Peyer's patch (tissue), 4 donors: ENCODE measurements at regions not wholly inside any gene's neighbourhood (a gene's known extent, or its start where the extent isn't known, plus 50 kb on each side); places are given as distances from the start of the nearest gene placed in this dataset.

Experiments
- DNase-seq, 3 donors: peaks; one replicate each; pipeline ENCODE4 v3.0.0-alpha.2; 2017 to 2019
- H3K27ac ChIP-seq, 4 donors: fragments of 200-600 bp; sonication (generic); one replicate each; pipeline ENCODE4 v1.5.1; 2016 to 2019
- H3K27me3 ChIP-seq, 2 donors: fragments of 200-600 bp; sonication (generic); one replicate each; pipeline ENCODE4 v1.5.1; 2019
- H3K36me3 ChIP-seq, 3 donors: fragments of 200-600 bp; sonication (generic); one replicate each; pipeline ENCODE4 v1.5.1; 2016 to 2019
- H3K4me1 ChIP-seq, 4 donors: fragments of 200-600 bp; sonication (generic); one replicate each; pipeline ENCODE4 v1.5.1; 2016 to 2019
- H3K4me3 ChIP-seq, 4 donors: fragments of 200-600 bp; sonication (generic); 1 replicate in 3 of 4; 2 replicates in 1 of 4; pipeline ENCODE4 v1.5.1; 2016 to 2019; ENCODE audit warnings: mild to moderate bottlenecking in 1 of 4
- H3K9me3 ChIP-seq, 4 donors: fragments of 200-600 bp; sonication (generic); one replicate each; pipeline ENCODE4 v1.5.1; 2016 to 2019; ENCODE audit warnings: mild to moderate bottlenecking in 1 of 4
- POLR2A ChIP-seq, 2 donors: fragments of 450-650 bp; IDR thresholded peaks; one replicate each; pipeline ENCODE4 v1.5.1; 2017; ENCODE audit warnings: antibody characterized with exemption in 2 of 2, mild to moderate bottlenecking in 2 of 2, moderate library complexity in 2 of 2
- TF ChIP-seq, protein P1 (sequence below), 6 experiments: fragments of 450-650 bp in 4 of 6; fragments of 200-600 bp in 2 of 6; sonication (generic) in 1 of 6; IDR thresholded peaks; one replicate each; pipeline ENCODE4 v1.5.1; 2017 to 2019; ENCODE audit warnings: antibody characterized with exemption in 6 of 6, mild to moderate bottlenecking in 3 of 6, moderate library complexity in 1 of 6

- Histone ChIP-seq H3K27ac (no peak overlapping the region), H3K4me3 (no peak overlapping the region), H3K9me3 (no peaks in the 10 kb centered on the region), H3K27me3 (no peaks in the 10 kb centered on the region), H3K4me1 (no peaks in the 10 kb centered on the region), H3K36me3 (no peaks in the 10 kb centered on the region)
- no peak for DNase-seq
- TF ChIP-seq, protein P1, sequence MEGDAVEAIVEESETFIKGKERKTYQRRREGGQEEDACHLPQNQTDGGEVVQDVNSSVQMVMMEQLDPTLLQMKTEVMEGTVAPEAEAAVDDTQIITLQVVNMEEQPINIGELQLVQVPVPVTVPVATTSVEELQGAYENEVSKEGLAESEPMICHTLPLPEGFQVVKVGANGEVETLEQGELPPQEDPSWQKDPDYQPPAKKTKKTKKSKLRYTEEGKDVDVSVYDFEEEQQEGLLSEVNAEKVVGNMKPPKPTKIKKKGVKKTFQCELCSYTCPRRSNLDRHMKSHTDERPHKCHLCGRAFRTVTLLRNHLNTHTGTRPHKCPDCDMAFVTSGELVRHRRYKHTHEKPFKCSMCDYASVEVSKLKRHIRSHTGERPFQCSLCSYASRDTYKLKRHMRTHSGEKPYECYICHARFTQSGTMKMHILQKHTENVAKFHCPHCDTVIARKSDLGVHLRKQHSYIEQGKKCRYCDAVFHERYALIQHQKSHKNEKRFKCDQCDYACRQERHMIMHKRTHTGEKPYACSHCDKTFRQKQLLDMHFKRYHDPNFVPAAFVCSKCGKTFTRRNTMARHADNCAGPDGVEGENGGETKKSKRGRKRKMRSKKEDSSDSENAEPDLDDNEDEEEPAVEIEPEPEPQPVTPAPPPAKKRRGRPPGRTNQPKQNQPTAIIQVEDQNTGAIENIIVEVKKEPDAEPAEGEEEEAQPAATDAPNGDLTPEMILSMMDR (IDR thresholded peaks at IDR 0.05), result no peak
- TF ChIP-seq POLR2A (IDR thresholded peaks at IDR 0.05), result no peak
Observed at GRCh38 chr4:24065974-24066373, 176.1 kb upstream of the PPARGC1A start.

- no peak overlapping the region for H3K4me3 ChIP-seq
- TF ChIP-seq POLR2A (IDR thresholded peaks at IDR 0.05), result no peak
- TF ChIP-seq, protein P1 (IDR thresholded peaks at IDR 0.05), result no peak
Observed at GRCh38 chr4:24063731-24064130, 173.9 kb upstream of the PPARGC1A start.

GRCh38 chr4:24060932-24061331, 171.1 kb upstream of the PPARGC1A start:
- Histone ChIP-seq H3K4me1 (no peaks in the 10 kb centered on the region), H3K9me3 (no peaks in the 10 kb centered on the region), H3K4me3 (no peak overlapping the region), H3K27ac (no peak overlapping the region), H3K27me3 (no peaks in the 10 kb centered on the region), H3K36me3 (no peaks in the 10 kb centered on the region)
- DNase-seq, result no peak
- TF ChIP-seq, protein P1 (IDR thresholded peaks at IDR 0.05), result no peak
- no peak for TF ChIP-seq POLR2A (IDR thresholded peaks at IDR 0.05)

More at GRCh38 chr4:24063731-24064130, 173.9 kb upstream of the PPARGC1A start:
- Histone ChIP-seq H3K9me3 (no peaks in the 10 kb centered on the region), H3K36me3 (no peaks in the 10 kb centered on the region), H3K27ac (no peak overlapping the region), H3K4me1 (no peaks in the 10 kb centered on the region), H3K27me3 (no peaks in the 10 kb centered on the region)
- no peak for DNase-seq

DNA sequence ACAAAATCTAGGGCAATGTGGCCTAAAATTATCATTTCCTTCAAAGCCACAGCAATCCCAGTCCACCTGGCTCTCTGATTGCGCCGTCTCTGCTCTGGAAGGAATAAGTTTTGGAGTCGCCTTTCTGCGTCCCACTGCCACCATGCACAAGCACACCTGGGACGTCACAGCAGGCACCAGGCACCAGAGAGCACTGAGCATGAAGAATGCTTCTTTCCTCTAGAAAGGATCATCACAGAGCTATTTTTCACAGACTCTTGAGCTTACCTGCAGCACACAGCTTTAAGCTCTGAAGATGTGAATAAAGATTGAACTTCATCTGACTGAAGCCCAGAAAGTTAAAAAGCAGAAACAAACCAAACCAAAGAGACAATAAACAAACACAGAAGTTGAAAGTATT, 170.0 kb upstream of the PPARGC1A start:
- no peak for DNase-seq

DNA sequence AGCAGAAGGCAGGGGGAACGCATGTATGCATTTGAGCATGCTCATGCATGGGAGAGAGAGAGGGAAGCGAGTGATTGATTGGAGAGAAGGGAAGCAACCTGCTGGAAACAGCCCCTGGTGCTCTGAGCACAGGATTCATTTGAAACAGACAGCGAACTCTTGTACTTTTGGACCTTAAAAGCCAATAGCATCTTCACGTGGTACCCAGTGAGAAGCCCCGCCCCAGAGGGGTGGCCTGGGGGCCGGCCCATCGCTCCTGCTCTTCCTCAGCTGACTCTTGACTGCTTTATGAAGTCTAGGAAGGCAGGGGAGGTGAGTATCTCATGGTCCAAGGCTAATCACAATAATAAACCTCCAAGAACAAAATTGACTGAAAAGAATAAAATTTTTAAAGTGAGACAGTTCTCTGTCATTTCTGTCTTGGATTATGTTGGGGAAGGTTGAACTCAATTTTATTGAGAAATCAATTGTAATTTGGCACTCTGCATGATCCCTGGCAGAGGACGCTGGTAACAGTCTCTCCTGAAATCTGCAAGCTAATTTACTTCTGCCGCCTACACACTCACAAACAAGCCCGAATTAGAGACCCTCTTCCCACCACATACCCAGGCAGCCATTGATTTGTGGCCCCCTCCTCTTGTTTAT, 168.2 kb upstream of the PPARGC1A start:
- no peaks in the 10 kb centered on the region for H3K9me3 ChIP-seq
- no peak for TF ChIP-seq POLR2A (IDR thresholded peaks at IDR 0.05)
- TF ChIP-seq, protein P1 (IDR thresholded peaks at IDR 0.05), result no peak
- H3K27me3 ChIP-seq, result no peaks in the 10 kb centered on the region
- no peaks in the 10 kb centered on the region for H3K36me3 ChIP-seq
- H3K4me1 ChIP-seq, result no peaks in the 10 kb centered on the region
- H3K27ac ChIP-seq, result no peak overlapping the region
- DNase-seq, result no peak
- H3K4me3 ChIP-seq, result no peak overlapping the region

More for the DNA sequence above, 170.0 kb upstream of the PPARGC1A start:
- H3K9me3 ChIP-seq, result no peaks in the 10 kb centered on the region
- H3K36me3 ChIP-seq, result no peaks in the 10 kb centered on the region
- H3K4me3 ChIP-seq, result no peak overlapping the region
- no peaks in the 10 kb centered on the region for H3K4me1 ChIP-seq
- H3K27me3 ChIP-seq, result no peaks in the 10 kb centered on the region
- no peak overlapping the region for H3K27ac ChIP-seq
- TF ChIP-seq, protein P1 (IDR thresholded peaks at IDR 0.05), result no peak
- TF ChIP-seq POLR2A (IDR thresholded peaks at IDR 0.05), result no peak

DNA sequence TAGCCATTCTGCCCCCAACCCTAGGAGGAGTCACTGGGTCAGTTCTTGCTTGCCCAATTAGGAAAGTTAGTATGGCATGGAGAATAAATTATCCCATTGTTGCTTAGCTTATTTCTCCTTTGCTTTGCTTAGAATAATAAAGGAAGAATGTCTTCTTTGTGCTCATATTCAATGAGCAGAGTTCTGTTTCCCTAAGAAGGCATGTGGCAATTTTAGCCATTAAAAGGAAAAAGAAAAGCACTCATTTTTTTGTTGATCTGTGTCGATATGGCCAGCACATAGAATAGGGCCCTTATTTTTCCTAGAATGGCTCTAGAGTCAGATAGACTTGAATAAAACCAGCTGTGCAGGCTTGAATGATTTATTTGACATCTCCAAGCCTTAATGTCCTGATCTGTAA, 166.4 kb upstream of the PPARGC1A start:
- no peak for DNase-seq
- Histone ChIP-seq H3K27ac (no peak overlapping the region), H3K4me3 (no peak overlapping the region), H3K4me1 (no peaks in the 10 kb centered on the region), H3K9me3 (no peaks in the 10 kb centered on the region), H3K36me3 (no peaks in the 10 kb centered on the region), H3K27me3 (no peaks in the 10 kb centered on the region)
- TF ChIP-seq, protein P1 (IDR thresholded peaks at IDR 0.05), result no peak
- no peak for TF ChIP-seq POLR2A (IDR thresholded peaks at IDR 0.05)
